ENCODE measurements at regions not wholly inside any gene's neighbourhood (a gene's known extent, or its start where the extent isn't known, plus 50 kb on each side); places are given as distances from the start of the nearest gene placed in this dataset.
"Not testable (repeated sequence)": the region's sequence is repeated elsewhere in the genome, so short reads cannot be mapped to it uniquely, and the experiment has no call there.

GRCh38 chr12:13534242-13534641 lies 337.7 kb downstream of the EMP1 start (continued):
- no peak for TF ChIP-seq CTCF (IDR thresholded peaks at IDR 0.05; ENCODE audit: low read depth, low read length, missing input control)

GRCh38 chr12:13530966-13531365 lies 334.4 kb downstream of the EMP1 start:
- 89% methylated on average over 7 of the region's 7 CpGs for WGBS
- Histone ChIP-seq H3K4me1 (ENCODE audit: control insufficient read depth in 4 of 4, insufficient read depth in 4 of 4, low read length in 3 of 4) (peaks cover 0 to 6% (median 0%) of the 10 kb centered on the region in 4 donors), H3K27me3 (ENCODE audit: control insufficient read depth in 4 of 4, insufficient read depth in 4 of 4, low read length in 3 of 4) (no peaks in the 10 kb centered on the region), H3K36me3 (ENCODE audit: control insufficient read depth in 4 of 4, insufficient read depth in 3 of 4, low read depth in 1 of 4, low read length in 3 of 4) (no peaks in the 10 kb centered on the region), H3K27ac (ENCODE audit: low read depth in 1 of 2, low read length in 2 of 2) (no peak overlapping the region), H3K9me3 (ENCODE audit: control insufficient read depth in 4 of 4, low read length in 3 of 4) (no peaks in the 10 kb centered on the region), H3K4me3 (ENCODE audit: low read depth in 1 of 3, low read length in 3 of 3) (no peak overlapping the region), H3K9ac (ENCODE audit: low read depth in 1 of 2, low read length in 2 of 2) (no peak overlapping the region)
- no peak for DNase-seq (ENCODE audit: low spot score)
- TF ChIP-seq SP1 (IDR thresholded peaks at IDR 0.05) (no peak), CTCF (IDR thresholded peaks at IDR 0.05; ENCODE audit: low read depth, low read length, missing input control) (no peak), FOXA1 (IDR thresholded peaks at IDR 0.05) (no peak), FOXA2 (IDR thresholded peaks at IDR 0.05) (no peak), TAF1 (conservative IDR thresholded peaks at IDR 0.05) (no peak), RXRA (IDR thresholded peaks at IDR 0.05) (no peak), HNF4A (conservative IDR thresholded peaks at IDR 0.05) (no peak), NR2F2 (IDR thresholded peaks at IDR 0.05) (no peak), REST (IDR thresholded peaks at IDR 0.05) (no peak), ATF3 (IDR thresholded peaks at IDR 0.05) (no peak), RAD21 (IDR thresholded peaks at IDR 0.05) (no peak), YY1 (IDR thresholded peaks at IDR 0.05) (no peak), HNF4G (IDR thresholded peaks at IDR 0.05) (no peak), ZBTB33 (IDR thresholded peaks at IDR 0.05) (no peak), EGR1 (IDR thresholded peaks at IDR 0.05; ENCODE audit: low read depth in 2 of 2) (no peak), JUND (IDR thresholded peaks at IDR 0.05) (no peak), GABPA (IDR thresholded peaks at IDR 0.05 in 1 of 2, conservative IDR thresholded peaks at IDR 0.05 in 1 of 2) (no peak), MAX (IDR thresholded peaks at IDR 0.05) (no peak)

- WGBS = 93% methylated on average over 1 of the region's 1 CpG
- H3K4me1 ChIP-seq (ENCODE audit: control insufficient read depth in 4 of 4, insufficient read depth in 4 of 4, low read length in 3 of 4); DNase-seq (ENCODE audit: low spot score); H3K9me3 ChIP-seq (ENCODE audit: control insufficient read depth in 4 of 4, low read length in 3 of 4); H3K27me3 ChIP-seq (ENCODE audit: control insufficient read depth in 4 of 4, insufficient read depth in 4 of 4, low read length in 3 of 4); H3K27ac ChIP-seq (ENCODE audit: low read depth in 1 of 2, low read length in 2 of 2); H3K9ac ChIP-seq (ENCODE audit: low read depth in 1 of 2, low read length in 2 of 2); H3K4me3 ChIP-seq (ENCODE audit: low read depth in 1 of 3, low read length in 3 of 3); H3K36me3 ChIP-seq (ENCODE audit: control insufficient read depth in 4 of 4, insufficient read depth in 3 of 4, low read depth in 1 of 4, low read length in 3 of 4): not testable (repeated sequence)
Observed at GRCh38 chr12:13526185-13526921, 329.8 kb downstream of the EMP1 start.

Data from liver (tissue), 8 donors.